NCI-H187 (cell line): ENCODE measurements at regions not wholly inside any gene's neighbourhood (a gene's known extent, or its start where the extent isn't known, plus 50 kb on each side); places are given as distances from the start of the nearest gene placed in this dataset.
"Not testable (repeated sequence)": the region's sequence is repeated elsewhere in the genome, so short reads cannot be mapped to it uniquely, and the experiment has no call there.

ENCODE experiments used
- DNase-seq, 2 experiments: peaks; one replicate each; lab custom pipeline; 2025; lab: John Stamatoyannopoulos, UW

GRCh38 chr5:86228147-86228546 is 389.6 kb upstream of the COX7C start:
- DNase-seq = no peak

GRCh38 chr5:86232246-86232645 is 385.5 kb upstream of the COX7C start:
- no peak for DNase-seq

GRCh38 chr5:86244153-86244552 is 373.6 kb upstream of the COX7C start:
- DNase-seq = no peak

GRCh38 chr5:86257871-86258270 is 359.9 kb upstream of the COX7C start:
- no peak for DNase-seq

- not testable (repeated sequence) for DNase-seq
Observed at GRCh38 chr5:86284400-86285190, 333.1 kb upstream of the COX7C start.

GRCh38 chr5:86287437-86287836 is 330.3 kb upstream of the COX7C start:
- DNase-seq = not testable (repeated sequence)

GRCh38 chr5:86289786-86290185 is 328.0 kb upstream of the COX7C start:
- DNase-seq = not testable (repeated sequence)

GRCh38 chr5:86292811-86293210 is 324.9 kb upstream of the COX7C start:
- not testable (repeated sequence) for DNase-seq

GRCh38 chr5:86302643-86303042 is 315.1 kb upstream of the COX7C start:
- not testable (repeated sequence) for DNase-seq

- not testable (repeated sequence) for DNase-seq
Observed at GRCh38 chr5:86305050-86305449, 312.7 kb upstream of the COX7C start.

GRCh38 chr5:86314951-86315350 is 302.8 kb upstream of the COX7C start:
- no peak for DNase-seq

- DNase-seq = no peak
Observed at GRCh38 chr5:86320266-86320665, 297.5 kb upstream of the COX7C start.

- no peak for DNase-seq
Observed at GRCh38 chr5:86329318-86329717, 288.4 kb upstream of the COX7C start.

- DNase-seq = no peak
Observed at GRCh38 chr5:86330736-86331135, 287.0 kb upstream of the COX7C start.

GRCh38 chr5:86332851-86333250 is 284.9 kb upstream of the COX7C start:
- no peak for DNase-seq

- no peak for DNase-seq
Observed at GRCh38 chr5:86337667-86338460, 279.9 kb upstream of the COX7C start.

GRCh38 chr5:86354664-86355063 is 263.1 kb upstream of the COX7C start:
- DNase-seq = no peak

- no peak for DNase-seq
Observed at GRCh38 chr5:86360801-86361200, 256.9 kb upstream of the COX7C start.

- DNase-seq = no peak
Observed at GRCh38 chr5:86371061-86371460, 246.7 kb upstream of the COX7C start.

- DNase-seq = no peak
Observed at GRCh38 chr5:86374611-86375010, 243.1 kb upstream of the COX7C start.

GRCh38 chr5:86376214-86376613 is 241.5 kb upstream of the COX7C start:
- DNase-seq = no peak

GRCh38 chr5:86403190-86403589 is 214.6 kb upstream of the COX7C start:
- no peak for DNase-seq

- DNase-seq = no peak
Observed at GRCh38 chr5:86404256-86404655, 213.5 kb upstream of the COX7C start.
